ENCODE measurements at regions not wholly inside any gene's neighbourhood (a gene's known extent, or its start where the extent isn't known, plus 50 kb on each side); places are given as distances from the start of the nearest gene placed in this dataset.

DNA sequence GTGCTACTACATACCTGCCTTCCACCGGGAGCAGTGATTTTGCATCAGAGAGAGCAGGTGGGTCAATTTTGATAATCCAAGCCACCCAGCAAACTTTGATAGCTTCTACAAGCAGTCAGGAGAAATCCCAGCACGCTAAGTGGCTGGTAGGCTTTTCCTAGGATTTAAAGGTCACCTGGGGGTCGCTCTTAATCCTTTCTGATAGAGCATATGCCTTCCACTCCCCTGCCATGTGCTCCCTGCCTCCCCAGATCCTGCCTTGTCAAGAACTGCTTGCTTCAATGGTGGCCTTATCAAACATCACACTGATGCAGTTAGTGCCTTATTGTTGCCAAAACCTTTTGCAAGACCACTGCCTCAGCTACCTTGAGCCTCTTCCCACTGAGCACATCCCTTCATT, 462.3 kb upstream of the MEX3C start:
- TF ChIP-seq, protein P1, sequence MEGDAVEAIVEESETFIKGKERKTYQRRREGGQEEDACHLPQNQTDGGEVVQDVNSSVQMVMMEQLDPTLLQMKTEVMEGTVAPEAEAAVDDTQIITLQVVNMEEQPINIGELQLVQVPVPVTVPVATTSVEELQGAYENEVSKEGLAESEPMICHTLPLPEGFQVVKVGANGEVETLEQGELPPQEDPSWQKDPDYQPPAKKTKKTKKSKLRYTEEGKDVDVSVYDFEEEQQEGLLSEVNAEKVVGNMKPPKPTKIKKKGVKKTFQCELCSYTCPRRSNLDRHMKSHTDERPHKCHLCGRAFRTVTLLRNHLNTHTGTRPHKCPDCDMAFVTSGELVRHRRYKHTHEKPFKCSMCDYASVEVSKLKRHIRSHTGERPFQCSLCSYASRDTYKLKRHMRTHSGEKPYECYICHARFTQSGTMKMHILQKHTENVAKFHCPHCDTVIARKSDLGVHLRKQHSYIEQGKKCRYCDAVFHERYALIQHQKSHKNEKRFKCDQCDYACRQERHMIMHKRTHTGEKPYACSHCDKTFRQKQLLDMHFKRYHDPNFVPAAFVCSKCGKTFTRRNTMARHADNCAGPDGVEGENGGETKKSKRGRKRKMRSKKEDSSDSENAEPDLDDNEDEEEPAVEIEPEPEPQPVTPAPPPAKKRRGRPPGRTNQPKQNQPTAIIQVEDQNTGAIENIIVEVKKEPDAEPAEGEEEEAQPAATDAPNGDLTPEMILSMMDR (IDR thresholded peaks at IDR 0.05; ENCODE audit: low read depth, low read length): no peak
- TF ChIP-seq EZH2phosphoT487 (IDR thresholded peaks at IDR 0.05; ENCODE audit: low read depth): no peak
